Epidermal melanocyte (primary cell): ENCODE measurements at regions not wholly inside any gene's neighbourhood (a gene's known extent, or its start where the extent isn't known, plus 50 kb on each side); places are given as distances from the start of the nearest gene placed in this dataset.
"Not testable (repeated sequence)": the region's sequence is repeated elsewhere in the genome, so short reads cannot be mapped to it uniquely, and the experiment has no call there.

Source experiments
- DNase-seq: peaks from one replicate; pipeline ENCODE4 v3.0.0; 2011; ENCODE audit warnings: low spot score; ENCODE audit not compliant: insufficient read length

DNA sequence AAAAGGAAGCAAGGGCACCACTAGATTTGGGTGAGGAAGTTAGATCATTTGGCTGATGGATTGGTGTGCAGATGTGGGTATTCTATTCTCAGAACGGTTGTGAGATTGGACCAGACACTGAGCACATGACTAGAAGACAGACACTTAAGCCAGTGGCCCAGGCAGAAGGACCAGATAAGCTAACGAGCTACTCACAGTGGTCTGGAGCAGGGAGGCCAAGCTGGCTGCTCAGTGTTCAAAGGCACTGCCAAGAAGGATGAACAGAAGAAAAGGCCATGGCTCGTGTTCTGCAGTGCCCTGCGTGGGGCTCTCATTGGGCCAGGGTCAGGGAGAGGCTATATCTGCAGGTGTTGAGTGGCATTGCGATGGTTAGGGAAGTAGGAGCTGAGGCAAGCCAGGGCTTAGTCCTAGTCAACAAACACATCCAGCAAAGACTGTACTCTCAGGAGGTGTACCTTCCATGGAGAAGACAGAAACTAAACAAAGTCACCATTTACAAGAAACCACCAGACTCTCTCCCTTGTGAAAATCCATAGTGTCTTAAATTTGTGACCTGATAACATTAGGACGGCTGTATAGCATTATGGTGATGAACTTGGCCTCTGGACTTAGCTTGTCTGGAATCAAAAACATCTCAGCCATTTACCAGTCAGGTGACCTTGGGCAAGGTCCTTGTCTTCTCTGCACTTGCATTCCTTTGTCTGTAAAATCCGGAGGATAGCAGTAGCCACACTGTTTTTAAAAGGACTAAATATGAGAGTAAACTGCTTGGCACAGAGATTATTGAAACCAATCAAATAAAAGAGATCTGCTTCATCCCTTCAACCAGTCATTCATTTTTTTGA is 274.5 kb downstream of the SIPA1L2 start:
- DNase-seq, result no peak

- no peak for DNase-seq
Measured at GRCh38 chr1:232353001-232353400, 276.9 kb downstream of the SIPA1L2 start.

DNA sequence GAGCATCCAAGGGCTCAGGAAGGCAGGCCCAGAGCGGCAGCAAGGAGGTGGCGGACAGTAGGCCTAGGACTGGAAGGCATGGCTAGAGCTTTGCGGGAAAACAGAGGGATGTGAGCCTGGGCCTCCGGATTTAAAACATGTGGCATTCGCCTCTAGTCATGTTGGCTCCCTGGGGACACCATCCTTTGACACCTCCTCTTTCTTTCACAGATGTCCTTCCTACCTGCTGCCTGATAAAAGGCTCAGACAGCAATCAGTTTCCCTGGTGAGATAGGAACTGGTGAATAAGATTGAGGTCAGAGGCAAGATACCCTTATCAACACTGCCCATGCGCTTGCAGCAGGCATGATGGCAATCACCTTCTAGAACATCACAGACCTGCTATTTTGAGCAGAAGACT is 277.6 kb downstream of the SIPA1L2 start:
- no peak for DNase-seq

- no peak for DNase-seq
Measured at GRCh38 chr1:232351335-232351734, 278.6 kb downstream of the SIPA1L2 start.

- no peak for DNase-seq
Measured at GRCh38 chr1:232346844-232347243, 283.1 kb downstream of the SIPA1L2 start.

DNA sequence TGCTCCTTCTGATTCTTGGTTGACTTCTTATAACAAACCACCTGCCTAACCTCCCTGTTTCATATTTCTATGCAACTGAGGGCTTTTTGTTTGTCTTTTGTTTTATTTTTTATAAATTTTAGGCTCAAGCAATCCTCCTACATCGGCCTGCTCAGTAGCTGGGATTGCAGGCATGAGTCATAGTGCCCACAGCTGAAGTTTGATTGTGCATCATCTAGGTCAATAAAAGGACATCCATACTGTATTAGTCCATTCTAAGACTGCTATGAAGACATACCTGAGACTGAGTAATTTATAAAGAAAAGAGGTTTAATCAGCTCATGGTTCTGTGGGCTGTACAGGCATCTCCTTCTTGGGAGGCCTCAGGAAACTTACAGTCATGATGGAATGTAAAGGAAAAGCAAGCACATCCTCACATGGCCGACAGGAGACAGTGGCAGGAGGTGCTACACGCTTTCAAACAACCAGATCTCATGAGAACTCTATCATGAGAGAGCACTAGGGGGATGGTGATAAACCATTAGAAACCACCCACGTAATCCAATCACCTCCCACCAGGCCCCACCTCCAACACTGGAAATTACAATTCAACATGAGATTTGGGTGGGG is 285.0 kb downstream of the SIPA1L2 start:
- no peak for DNase-seq

DNA sequence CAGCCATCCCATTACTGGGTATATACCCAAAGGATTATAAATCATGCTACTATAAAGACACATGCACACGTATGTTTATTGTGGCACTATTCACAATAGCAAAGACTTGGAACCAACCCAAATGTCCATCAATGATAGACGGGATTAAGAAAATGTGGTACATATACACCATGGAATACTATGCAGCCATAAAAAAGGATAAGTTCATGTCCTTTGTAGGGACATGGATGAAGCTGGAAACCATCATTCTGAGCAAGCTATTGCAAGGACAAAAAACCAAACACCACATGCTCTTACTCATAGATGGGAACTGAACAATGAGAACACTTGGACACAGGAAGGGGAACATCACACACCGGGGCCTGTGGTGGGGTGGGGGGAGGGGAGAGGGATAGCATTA is 285.7 kb downstream of the SIPA1L2 start:
- not testable (repeated sequence) for DNase-seq

DNA sequence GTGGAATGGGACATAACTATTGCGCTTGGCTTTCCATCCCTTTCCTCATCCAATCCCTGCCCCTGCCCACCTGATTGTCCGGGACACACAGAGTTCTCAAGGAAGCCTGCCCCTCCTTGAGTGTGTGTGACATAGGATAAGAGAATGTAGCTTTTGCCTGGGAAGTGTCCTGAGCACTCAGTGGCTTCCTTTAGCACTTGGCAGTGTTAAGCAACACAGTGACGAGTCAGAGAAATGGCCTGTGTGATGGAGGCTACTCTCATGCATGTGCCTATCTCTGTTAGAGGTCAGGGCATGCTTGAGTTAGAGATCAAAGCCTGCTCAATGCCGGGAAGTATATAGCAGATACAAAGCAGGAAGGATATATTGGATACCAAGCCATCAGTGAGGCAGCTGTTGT is 289.5 kb downstream of the SIPA1L2 start:
- no peak for DNase-seq

DNA sequence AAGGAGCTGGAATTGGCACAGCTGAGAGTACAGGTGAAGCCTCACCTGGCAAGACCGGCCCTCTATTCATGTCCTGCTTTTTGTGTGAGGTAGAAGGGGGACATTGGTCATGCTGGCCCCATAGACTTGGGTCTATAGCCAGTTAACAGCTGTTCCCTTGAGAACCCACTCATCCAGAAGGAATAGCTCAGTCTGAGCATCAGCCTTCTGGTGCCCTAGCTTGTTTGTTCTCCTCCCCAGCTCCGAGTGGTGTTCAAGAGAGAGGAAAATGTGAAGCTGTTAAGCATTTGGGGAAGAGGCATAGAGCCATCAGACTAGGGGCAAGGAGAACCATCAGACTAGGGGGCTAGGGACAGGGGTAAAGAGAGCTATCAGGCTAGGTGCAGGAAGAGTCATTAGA is 290.9 kb downstream of the SIPA1L2 start:
- no peak for DNase-seq

DNA sequence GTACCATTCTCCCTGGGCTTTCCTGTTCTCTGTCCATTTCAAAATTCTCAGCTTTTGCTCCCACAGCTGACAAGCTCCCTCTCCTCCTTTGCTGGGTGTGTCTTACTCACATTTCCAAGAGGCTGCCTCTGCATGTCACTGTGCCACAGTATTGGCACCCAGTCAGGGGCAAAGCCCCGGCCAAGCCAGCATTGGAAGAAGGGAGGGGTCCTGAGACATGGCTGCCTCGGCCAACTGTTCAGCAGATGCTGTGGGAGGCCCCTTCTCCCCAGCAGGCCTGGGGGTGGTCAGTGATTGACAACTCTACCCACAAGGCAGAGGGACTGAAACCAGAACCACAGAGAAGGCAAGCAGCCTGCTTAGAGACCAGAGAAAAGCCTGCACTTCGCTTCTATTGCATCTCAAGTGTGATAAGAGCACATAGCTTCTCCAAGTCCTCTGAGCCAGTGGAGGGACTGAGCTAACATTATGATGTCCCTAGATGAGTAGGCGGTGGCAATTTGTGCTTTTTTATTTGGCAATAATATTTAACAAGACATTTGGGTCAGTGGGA is 294.1 kb downstream of the SIPA1L2 start:
- DNase-seq, result no peak

DNA sequence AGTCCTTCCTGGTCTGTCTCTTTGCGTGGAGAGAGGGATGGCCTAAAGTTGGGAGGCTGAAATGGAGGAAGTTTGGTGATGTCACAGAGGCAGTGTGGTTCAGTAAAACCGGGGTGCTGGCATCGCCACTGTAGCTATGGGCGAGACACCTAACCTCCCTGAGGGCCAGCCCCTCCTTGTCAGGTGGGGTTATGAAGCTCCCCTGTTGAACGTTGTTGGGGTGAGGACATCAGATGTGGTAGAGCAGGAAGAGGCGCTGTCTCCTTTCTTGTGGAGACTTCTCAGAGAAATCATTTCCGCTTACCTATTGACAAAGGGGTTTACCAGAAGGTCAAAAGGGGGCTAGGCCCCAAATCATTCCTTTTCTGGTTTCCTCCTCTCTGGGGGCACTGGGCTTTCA is 294.7 kb downstream of the SIPA1L2 start:
- no peak for DNase-seq

- DNase-seq, result no peak
Measured at GRCh38 chr1:232334811-232335210, 295.1 kb downstream of the SIPA1L2 start.

- no peak for DNase-seq
Measured at GRCh38 chr1:232334246-232334645, 295.7 kb downstream of the SIPA1L2 start.

- no peak for DNase-seq
Measured at GRCh38 chr1:232333419-232333767, 296.5 kb downstream of the SIPA1L2 start.

GRCh38 chr1:232332710-232333418 is 297.1 kb downstream of the SIPA1L2 start:
- not testable (repeated sequence) for DNase-seq

- DNase-seq, result no peak
Measured at GRCh38 chr1:232329103-232329813, 300.7 kb downstream of the SIPA1L2 start.

- no peak for DNase-seq
Measured at GRCh38 chr1:232328486-232329102, 301.3 kb downstream of the SIPA1L2 start.

- DNase-seq, result no peak
Measured at GRCh38 chr1:232327899-232328298, 302.0 kb downstream of the SIPA1L2 start.

DNA sequence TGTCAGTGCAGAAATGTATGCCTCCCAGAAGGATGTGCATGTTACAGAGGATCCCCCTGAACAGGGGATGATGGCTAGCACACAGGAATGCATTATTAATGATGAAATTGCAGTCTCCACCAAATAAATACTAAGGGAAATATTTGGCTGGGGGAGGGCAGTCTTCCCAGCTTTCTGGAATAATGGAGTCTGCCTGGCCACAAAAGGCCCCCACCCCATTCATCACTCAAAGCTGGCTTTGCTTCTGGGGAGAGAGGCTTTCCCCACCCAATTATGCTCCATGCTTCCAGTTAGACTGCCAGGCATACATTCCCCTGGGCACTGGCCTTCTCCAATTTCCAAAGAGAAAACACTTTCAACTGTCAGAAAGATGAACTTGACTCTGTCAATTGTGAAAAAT is 302.7 kb downstream of the SIPA1L2 start:
- DNase-seq, result no peak

DNA sequence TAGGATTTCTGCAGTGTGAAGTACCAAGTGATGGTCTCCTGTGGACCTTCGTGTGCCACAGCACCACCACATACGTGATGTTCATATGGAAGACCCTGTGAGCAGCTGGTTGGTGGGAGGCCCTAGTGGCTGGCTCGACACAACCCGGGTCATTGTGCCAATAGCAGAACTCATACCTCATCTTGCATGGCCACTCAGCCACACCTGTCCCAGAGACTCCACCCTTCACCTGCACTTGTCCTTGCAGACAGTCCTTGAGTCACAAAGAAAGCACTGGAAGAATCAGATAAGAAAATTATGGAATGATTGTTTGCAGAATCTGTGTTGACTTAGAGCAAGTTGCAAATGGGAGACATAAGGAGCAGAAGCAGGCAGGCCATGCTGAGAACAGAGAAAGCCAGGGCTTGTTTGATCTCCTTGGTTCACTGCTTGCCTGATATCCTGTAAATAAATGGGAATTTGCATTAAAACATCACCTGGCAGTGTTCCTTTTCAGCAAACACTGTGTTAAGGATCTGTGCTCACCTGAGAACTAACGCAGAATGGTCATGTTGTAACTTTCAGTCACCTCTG is 307.7 kb downstream of the SIPA1L2 start:
- DNase-seq, result no peak
